GM19463 (cell line): ENCODE measurements at regions not wholly inside any gene's neighbourhood (a gene's known extent, or its start where the extent isn't known, plus 50 kb on each side); places are given as distances from the start of the nearest gene placed in this dataset.

Source experiments
- ATAC-seq: cut with Tn5 transposase; IDR thresholded peaks from one replicate; pipeline ENCODE4 v1.9.1; 2021; ENCODE audit warnings: mild to moderate bottlenecking, moderate library complexity; ENCODE audit not compliant: unreplicated experiment

- no peak for ATAC-seq
Measured at GRCh38 chr19:31402529-31403316, 53.5 kb upstream of the TSHZ3 start.

DNA sequence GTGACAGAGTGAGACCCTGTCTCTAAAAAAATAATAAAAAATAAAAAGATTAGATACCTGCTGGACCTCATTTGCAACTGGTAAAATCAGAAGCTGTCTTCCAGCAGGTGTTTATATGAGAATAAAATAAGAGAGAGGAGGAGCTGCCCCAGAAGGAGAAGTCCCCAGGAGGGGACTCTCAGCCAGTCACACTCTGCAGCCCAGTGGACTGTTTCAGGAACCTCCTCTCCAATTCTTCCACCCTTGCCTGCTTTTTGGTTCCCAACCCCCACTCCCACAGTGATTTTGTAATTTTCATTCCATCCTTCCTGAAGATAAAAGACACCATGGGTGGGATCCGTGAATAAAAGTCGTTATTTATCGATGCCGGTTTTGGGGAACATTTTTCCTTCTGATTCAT is 56.9 kb upstream of the TSHZ3 start:
- ATAC-seq = no peak

DNA sequence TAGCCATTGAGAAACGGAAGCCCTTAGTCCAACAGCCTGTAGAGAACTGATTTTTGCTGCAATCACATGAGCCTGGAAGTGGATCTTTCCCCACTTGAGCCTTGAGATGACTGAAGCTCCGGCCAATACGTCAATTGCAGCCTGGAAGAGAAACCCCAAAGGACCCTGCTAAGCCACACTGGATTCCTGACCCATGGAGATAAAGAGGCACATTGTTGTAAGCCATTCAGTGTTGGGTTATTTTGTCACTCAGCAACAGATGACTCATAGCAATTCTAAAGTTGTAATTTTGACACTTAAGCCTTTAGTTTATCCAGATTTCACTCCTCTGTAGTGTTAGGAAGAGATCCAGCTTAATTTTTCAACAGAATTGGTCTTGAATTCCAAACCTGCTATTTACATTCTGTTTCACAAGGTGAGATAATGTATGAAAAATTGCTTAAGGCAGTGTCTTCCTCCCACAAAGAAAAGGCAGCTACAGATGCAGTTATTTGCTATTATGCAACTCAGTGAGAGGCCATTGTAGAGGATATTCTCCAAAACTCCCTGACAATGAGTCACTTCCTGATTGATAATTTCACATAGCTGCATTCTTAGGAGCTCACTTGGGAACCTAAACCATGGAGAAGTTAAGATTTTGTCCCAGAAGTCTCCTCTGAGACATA is 59.4 kb upstream of the TSHZ3 start:
- no peak for ATAC-seq

GRCh38 chr19:31413353-31413752 is 64.1 kb upstream of the TSHZ3 start:
- ATAC-seq = no peak

DNA sequence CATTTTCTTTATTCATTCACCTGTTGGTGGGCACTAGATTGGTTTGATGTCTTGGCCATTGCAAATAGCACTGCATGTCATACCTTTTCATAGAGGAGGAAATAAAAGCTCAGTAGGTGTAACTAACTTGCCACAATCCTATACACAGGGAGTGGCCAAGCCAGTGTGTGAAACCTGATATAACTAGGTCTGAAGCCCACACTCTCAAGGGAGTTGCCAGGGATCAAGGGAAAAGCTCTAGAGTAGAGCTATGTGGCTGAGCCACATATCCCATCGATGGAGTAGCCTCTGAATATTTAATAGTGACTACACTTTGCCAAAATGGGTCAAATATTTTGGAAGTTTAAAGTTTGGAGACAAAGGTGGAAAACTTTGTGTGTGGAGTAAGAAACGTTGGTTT is 66.1 kb upstream of the TSHZ3 start:
- no peak for ATAC-seq

DNA sequence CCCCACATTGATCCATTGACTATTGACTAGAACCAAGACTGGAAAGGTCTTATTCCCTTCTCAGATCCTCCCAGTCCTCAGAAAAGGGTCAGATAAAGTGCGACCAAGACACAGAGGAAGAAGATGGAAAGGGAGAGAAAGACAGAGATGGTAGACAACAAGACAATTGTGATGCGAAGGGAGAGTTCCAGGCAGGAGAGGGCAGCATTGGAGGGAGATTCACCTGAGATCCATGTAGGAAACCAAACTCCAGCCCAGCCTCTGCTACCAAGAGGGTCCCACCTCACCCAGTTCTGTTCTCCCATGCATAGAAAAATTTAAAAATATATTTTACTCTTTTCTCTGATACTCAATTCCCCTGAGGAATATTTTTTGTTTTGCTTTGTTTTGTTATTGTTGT is 67.3 kb upstream of the TSHZ3 start:
- ATAC-seq = no peak

DNA sequence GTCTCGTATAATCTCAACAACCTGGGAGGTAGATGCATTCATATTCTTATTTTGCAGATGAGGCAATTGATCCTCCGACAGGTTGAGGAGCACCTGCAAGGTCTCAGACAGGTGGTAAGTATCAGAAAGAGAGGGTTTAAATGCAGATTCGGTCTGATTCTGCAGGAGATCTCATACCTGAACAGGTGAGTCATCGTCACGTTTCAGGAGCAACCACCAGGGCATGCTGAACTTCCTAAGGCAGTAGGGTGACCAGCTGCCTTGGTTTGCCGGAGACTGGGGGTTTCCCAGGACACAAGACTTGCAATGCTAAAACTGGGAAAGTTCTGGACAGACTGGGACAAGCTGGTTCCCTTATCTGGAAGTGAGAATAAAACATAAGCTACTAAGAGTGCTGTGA is 68.8 kb upstream of the TSHZ3 start:
- no peak for ATAC-seq

GRCh38 chr19:31418692-31419430 is 69.6 kb upstream of the TSHZ3 start:
- no peak for ATAC-seq

- ATAC-seq = no peak
Measured at GRCh38 chr19:31419871-31420445, 70.7 kb upstream of the TSHZ3 start.

DNA sequence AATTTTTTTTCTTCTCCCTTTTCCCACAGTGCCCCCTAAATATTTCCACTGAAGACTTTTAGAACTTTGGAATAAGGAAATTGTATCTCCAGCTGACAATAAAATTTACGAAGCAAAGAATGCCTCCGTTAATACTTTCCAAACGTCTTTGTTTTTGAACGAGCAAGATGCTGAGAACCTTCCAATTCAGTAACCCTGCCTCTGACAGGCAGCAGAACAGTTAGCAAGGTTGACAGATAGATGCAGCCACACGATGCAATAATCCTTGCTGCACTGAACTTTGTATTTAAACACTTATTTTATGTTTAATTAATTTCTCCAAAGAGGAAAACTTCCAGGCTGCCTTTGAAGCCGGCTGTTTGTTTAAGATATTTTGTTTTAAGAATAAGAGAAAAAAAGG is 71.8 kb upstream of the TSHZ3 start:
- no peak for ATAC-seq

DNA sequence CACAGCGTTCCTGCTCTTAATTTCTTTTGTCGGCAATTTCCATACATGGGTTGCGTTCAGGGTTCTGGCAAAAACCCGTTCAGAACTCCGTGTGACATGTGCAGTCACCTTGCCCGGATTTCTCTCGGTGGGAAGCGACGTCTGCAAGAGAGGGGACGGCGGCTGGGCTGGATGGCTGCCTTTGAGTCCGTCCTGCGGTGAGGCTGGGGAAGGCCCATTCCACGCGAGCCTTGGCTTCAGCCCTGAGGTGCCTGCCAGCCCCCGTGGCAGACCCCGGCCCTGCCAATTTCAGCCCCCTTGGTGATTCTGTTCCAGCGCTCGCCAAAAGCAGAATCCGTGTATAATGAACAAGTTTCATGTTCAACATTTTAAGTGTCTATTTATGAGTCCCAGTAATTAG is 72.6 kb upstream of the TSHZ3 start:
- ATAC-seq = no peak

GRCh38 chr19:31423896-31424295 is 74.7 kb upstream of the TSHZ3 start:
- ATAC-seq = no peak

- no peak for ATAC-seq
Measured at GRCh38 chr19:31424861-31425620, 75.8 kb upstream of the TSHZ3 start.

GRCh38 chr19:31427857-31428256 is 78.6 kb upstream of the TSHZ3 start:
- no peak for ATAC-seq

GRCh38 chr19:31430381-31430780 is 81.1 kb upstream of the TSHZ3 start:
- ATAC-seq = no peak

DNA sequence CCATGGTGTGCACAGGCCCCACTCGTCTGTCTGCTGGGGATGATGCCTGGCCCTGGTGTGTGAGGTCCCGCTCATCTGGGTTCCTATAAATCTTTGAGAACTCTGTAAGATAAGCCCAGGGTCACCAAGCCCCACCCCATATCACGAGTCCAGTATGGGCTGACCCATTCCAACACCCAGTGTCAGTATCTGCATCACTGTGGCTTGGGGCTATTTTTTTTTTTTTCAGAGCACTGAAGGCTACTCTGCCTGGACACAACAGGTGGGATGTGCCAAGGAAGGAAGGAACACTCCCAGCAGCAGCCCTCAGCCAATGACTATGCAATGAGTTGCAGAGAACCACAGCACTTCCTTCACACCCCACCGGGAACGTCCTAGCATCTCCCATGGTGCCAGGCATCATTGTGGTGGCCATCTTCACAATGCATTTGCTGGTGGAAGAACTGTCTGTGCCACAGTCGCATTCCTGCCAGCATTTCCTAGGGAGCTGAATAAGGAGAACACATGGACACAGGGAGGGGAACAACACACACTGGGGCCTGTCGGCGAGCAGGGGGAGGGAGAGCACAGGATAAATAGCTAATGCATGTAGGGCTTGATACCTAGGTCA is 83.1 kb upstream of the TSHZ3 start:
- no peak for ATAC-seq

GRCh38 chr19:31436121-31436776 is 87.0 kb upstream of the TSHZ3 start:
- no peak for ATAC-seq

- no peak for ATAC-seq
Measured at GRCh38 chr19:31438401-31439269, 89.4 kb upstream of the TSHZ3 start.

- ATAC-seq = no peak
Measured at GRCh38 chr19:31439270-31439573, 90.0 kb upstream of the TSHZ3 start.
